ENCODE measurements at regions not wholly inside any gene's neighbourhood (a gene's known extent, or its start where the extent isn't known, plus 50 kb on each side); places are given as distances from the start of the nearest gene placed in this dataset.

DNA sequence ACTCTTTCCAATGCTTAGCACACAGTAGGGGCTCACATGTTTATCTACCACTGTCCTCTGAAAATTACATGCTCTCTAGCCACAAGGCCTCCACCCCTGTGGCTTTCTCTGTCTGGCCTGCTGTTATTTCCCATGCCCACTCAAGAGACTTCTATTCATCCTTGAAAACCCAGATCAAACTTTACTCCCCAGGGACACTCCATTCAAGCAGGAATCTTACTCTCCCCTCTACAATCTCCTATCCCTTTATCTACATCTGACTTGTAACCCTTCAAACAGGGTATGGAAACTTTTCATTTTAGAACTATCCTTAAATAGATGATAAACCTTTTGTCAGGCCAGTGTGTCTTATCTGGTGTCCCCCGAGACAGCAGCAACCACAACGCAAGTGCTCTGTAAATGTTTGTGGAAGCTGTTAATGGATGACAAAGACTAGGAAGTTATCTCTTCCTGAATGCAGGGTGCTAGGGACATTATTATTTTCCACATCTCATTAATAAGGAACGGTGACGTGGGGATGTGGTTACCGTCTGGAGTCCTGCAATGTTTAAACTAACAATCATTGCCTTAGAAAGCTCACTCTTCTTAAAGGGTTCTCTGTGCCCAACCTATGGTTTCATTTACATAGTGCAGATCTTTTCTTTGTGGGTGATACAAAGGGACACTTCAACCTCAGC, 322.3 kb downstream of the ARRDC4 start:
- POLR2A ChIA-PET, result no interaction called here
- ATAC-seq, result no peak
- H3K27me3 Mint-ChIP-seq (ENCODE audit: low read depth), result no peaks in the 10 kb centered on the region
- no peaks in the 10 kb centered on the region for H3K36me3 Mint-ChIP-seq
- DNase-seq (ENCODE audit: low spot score), result no peak
- no peaks in the 10 kb centered on the region for H3K9me3 Mint-ChIP-seq
- CTCF ChIA-PET, result no interaction called here
- TF ChIP-seq NR2C2 (CRISPR knock-in tag; IDR thresholded peaks at IDR 0.05), result no peak
- TF ChIP-seq, protein P1, sequence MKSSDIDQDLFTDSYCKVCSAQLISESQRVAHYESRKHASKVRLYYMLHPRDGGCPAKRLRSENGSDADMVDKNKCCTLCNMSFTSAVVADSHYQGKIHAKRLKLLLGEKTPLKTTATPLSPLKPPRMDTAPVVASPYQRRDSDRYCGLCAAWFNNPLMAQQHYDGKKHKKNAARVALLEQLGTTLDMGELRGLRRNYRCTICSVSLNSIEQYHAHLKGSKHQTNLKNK (CRISPR knock-in tag; IDR thresholded peaks at IDR 0.05), result no peak
- no peak for TF ChIP-seq ATF1 (CRISPR knock-in tag; IDR thresholded peaks at IDR 0.05)
- TF ChIP-seq ZNF671 (CRISPR knock-in tag; IDR thresholded peaks at IDR 0.05), result no peak
- no peak for TF ChIP-seq GRHL2 (CRISPR knock-in tag; IDR thresholded peaks at IDR 0.05; ENCODE audit: insufficient replicate concordance, severe bottlenecking)
- TF ChIP-seq FOXJ3 (CRISPR knock-in tag; IDR thresholded peaks at IDR 0.05; ENCODE audit: borderline replicate concordance), result no peak
- no peak for TF ChIP-seq OVOL2 (CRISPR knock-in tag; IDR thresholded peaks at IDR 0.05; ENCODE audit: borderline replicate concordance)
- TF ChIP-seq ESRRA (CRISPR knock-in tag; IDR thresholded peaks at IDR 0.05; ENCODE audit: borderline replicate concordance), result no peak
- TF ChIP-seq, protein P2, sequence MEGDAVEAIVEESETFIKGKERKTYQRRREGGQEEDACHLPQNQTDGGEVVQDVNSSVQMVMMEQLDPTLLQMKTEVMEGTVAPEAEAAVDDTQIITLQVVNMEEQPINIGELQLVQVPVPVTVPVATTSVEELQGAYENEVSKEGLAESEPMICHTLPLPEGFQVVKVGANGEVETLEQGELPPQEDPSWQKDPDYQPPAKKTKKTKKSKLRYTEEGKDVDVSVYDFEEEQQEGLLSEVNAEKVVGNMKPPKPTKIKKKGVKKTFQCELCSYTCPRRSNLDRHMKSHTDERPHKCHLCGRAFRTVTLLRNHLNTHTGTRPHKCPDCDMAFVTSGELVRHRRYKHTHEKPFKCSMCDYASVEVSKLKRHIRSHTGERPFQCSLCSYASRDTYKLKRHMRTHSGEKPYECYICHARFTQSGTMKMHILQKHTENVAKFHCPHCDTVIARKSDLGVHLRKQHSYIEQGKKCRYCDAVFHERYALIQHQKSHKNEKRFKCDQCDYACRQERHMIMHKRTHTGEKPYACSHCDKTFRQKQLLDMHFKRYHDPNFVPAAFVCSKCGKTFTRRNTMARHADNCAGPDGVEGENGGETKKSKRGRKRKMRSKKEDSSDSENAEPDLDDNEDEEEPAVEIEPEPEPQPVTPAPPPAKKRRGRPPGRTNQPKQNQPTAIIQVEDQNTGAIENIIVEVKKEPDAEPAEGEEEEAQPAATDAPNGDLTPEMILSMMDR (IDR thresholded peaks at IDR 0.05), result no peak
- no peak for TF ChIP-seq TEAD1 (CRISPR knock-in tag; IDR thresholded peaks at IDR 0.05)
- TF ChIP-seq, protein P3, sequence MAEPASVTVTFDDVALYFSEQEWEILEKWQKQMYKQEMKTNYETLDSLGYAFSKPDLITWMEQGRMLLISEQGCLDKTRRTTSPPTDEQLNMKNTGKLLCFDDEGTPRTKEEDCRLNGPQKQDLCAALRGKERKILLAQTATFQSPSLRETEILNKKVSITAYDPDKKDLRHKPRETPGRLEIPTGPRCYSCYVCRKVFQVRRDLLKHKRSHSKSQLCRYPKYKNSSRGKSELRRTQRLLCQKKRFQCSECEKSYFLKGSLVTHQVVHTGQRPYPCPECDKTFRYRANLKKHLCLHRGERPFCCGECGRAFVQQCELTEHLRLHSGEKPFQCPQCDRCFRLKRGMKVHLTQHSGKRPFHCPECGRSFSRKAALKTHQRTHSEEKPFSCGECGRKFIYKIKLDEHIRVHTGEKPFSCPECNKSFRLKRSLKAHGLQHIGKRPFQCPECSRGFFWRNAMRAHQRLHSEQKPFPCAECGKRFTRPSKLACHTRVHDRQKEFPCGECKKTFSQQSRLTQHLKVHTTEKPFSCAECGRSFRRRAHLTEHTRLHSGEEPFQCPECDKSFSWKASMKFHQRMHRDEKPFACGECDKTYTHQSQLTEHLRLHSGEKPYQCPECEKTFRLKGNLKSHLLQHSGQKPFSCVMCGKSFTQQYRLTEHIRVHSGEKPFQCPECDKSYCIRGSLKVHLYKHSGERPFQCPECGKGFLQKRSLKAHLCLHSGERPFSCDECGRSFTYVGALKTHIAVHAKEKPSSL (CRISPR knock-in tag; conservative IDR thresholded peaks at IDR 0.05), result no peak
- TF ChIP-seq, protein P4, sequence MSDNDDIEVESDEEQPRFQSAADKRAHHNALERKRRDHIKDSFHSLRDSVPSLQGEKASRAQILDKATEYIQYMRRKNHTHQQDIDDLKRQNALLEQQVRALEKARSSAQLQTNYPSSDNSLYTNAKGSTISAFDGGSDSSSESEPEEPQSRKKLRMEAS (CRISPR knock-in tag; IDR thresholded peaks at IDR 0.05), result no peak
- TF ChIP-seq, protein P5, sequence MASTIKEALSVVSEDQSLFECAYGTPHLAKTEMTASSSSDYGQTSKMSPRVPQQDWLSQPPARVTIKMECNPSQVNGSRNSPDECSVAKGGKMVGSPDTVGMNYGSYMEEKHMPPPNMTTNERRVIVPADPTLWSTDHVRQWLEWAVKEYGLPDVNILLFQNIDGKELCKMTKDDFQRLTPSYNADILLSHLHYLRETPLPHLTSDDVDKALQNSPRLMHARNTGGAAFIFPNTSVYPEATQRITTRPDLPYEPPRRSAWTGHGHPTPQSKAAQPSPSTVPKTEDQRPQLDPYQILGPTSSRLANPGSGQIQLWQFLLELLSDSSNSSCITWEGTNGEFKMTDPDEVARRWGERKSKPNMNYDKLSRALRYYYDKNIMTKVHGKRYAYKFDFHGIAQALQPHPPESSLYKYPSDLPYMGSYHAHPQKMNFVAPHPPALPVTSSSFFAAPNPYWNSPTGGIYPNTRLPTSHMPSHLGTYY (CRISPR knock-in tag; IDR thresholded peaks at IDR 0.05), result no peak
- no peak for TF ChIP-seq EMX1 (CRISPR knock-in tag; IDR thresholded peaks at IDR 0.05)
- TF ChIP-seq, protein P6, sequence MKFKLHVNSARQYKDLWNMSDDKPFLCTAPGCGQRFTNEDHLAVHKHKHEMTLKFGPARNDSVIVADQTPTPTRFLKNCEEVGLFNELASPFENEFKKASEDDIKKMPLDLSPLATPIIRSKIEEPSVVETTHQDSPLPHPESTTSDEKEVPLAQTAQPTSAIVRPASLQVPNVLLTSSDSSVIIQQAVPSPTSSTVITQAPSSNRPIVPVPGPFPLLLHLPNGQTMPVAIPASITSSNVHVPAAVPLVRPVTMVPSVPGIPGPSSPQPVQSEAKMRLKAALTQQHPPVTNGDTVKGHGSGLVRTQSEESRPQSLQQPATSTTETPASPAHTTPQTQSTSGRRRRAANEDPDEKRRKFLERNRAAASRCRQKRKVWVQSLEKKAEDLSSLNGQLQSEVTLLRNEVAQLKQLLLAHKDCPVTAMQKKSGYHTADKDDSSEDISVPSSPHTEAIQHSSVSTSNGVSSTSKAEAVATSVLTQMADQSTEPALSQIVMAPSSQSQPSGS (CRISPR knock-in tag; IDR thresholded peaks at IDR 0.05; ENCODE audit: borderline replicate concordance, low read depth), result no peak
- TF ChIP-seq, protein P7, sequence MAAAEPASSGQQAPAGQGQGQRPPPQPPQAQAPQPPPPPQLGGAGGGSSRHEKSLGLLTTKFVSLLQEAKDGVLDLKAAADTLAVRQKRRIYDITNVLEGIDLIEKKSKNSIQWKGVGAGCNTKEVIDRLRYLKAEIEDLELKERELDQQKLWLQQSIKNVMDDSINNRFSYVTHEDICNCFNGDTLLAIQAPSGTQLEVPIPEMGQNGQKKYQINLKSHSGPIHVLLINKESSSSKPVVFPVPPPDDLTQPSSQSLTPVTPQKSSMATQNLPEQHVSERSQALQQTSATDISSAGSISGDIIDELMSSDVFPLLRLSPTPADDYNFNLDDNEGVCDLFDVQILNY (CRISPR knock-in tag; IDR thresholded peaks at IDR 0.05), result no peak
- TF ChIP-seq ZNF232 (CRISPR knock-in tag; IDR thresholded peaks at IDR 0.05), result no peak
- H3K4me1 Mint-ChIP-seq, result peaks cover 23% of the 10 kb centered on the region
- no peak overlapping the region for H3K4me3 Mint-ChIP-seq
- no peak overlapping the region for H3K27ac Mint-ChIP-seq

DNA sequence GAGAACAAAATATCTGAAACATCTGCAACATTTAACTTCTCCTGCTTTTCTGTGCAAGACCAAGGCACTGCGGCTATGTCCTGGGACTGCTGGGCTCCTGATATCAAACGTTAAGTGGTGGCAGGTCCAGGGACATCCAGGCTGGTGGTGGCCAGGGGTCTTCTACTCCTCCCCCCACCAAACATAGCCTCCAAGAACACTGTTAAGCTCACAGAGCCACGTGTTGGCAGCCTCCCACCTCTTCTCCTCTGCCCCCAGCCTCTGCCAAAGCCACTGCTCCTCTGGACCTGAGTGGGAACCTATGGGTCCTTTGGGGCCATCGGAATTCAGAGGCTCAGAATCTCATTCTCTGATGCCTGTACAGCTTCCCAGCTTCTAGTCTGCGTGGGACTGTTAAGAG, 325.7 kb downstream of the ARRDC4 start:
- POLR2A ChIA-PET, result no interaction called here
- no peak for DNase-seq (ENCODE audit: low spot score)
- H3K27me3 Mint-ChIP-seq (ENCODE audit: low read depth), result no peaks in the 10 kb centered on the region
- H3K9me3 Mint-ChIP-seq, result no peaks in the 10 kb centered on the region
- ATAC-seq, result no peak
- H3K4me1 Mint-ChIP-seq, result peaks cover 12% of the 10 kb centered on the region
- H3K4me3 Mint-ChIP-seq, result no peak overlapping the region
- CTCF ChIA-PET, result interaction anchor here (1.0 to 1.4 kb wide), 2 partner anchors 25 to 387 kb away, joined by 3 read pairs; no protein-coding TSS in a partner anchor
- H3K36me3 Mint-ChIP-seq, result no peaks in the 10 kb centered on the region
- H3K27ac Mint-ChIP-seq, result no peak overlapping the region
- TF ChIP-seq ZNF671 (CRISPR knock-in tag; IDR thresholded peaks at IDR 0.05) (no peak), ZNF317 (CRISPR knock-in tag; IDR thresholded peaks at IDR 0.05; ENCODE audit: borderline replicate concordance, low read depth) (no peak), OVOL2 (CRISPR knock-in tag; IDR thresholded peaks at IDR 0.05; ENCODE audit: borderline replicate concordance) (no peak), CREB1 (CRISPR knock-in tag; IDR thresholded peaks at IDR 0.05) (no peak), ESRRA (CRISPR knock-in tag; IDR thresholded peaks at IDR 0.05; ENCODE audit: borderline replicate concordance) (no peak), GABPB1 (CRISPR knock-in tag; IDR thresholded peaks at IDR 0.05) (no peak)
- TF ChIP-seq, protein P5 (CRISPR knock-in tag; IDR thresholded peaks at IDR 0.05), result no peak
- TF ChIP-seq, protein P8, sequence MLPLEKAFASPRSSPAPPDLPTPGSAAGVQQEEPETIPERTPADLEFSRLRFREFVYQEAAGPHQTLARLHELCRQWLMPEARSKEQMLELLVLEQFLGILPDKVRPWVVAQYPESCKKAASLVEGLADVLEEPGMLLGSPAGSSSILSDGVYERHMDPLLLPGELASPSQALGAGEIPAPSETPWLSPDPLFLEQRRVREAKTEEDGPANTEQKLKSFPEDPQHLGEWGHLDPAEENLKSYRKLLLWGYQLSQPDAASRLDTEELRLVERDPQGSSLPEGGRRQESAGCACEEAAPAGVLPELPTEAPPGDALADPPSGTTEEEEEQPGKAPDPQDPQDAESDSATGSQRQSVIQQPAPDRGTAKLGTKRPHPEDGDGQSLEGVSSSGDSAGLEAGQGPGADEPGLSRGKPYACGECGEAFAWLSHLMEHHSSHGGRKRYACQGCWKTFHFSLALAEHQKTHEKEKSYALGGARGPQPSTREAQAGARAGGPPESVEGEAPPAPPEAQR (CRISPR knock-in tag; IDR thresholded peaks at IDR 0.05), result no peak

Measured in WTC11 (cell line).